IPS-20b (cell line): ENCODE measurements at regions not wholly inside any gene's neighbourhood (a gene's known extent, or its start where the extent isn't known, plus 50 kb on each side); places are given as distances from the start of the nearest gene placed in this dataset.

Experiments used
- H3K27ac ChIP-seq: one replicate; pipeline ENCODE4 v1.5.1; 2013; ENCODE audit warnings: low read length
- H3K27me3 ChIP-seq: 2 replicates; pipeline ENCODE4 v1.6.1; 2013; ENCODE audit warnings: mild to moderate bottlenecking, low read length, inconsistent platforms; ENCODE audit not compliant: insufficient read depth
- H3K36me3 ChIP-seq: 2 replicates; pipeline ENCODE4 v1.6.1; 2013; ENCODE audit warnings: low read depth, mild to moderate bottlenecking, inconsistent platforms, low read length, moderate library complexity; ENCODE audit not compliant: insufficient read depth
- H3K4me1 ChIP-seq: 2 replicates; pipeline ENCODE4 v1.6.1; 2013; ENCODE audit warnings: mild to moderate bottlenecking, control low read depth, inconsistent platforms, low read length, moderate library complexity; ENCODE audit not compliant: insufficient read depth
- H3K4me3 ChIP-seq: 2 replicates; pipeline ENCODE4 v1.5.1; 2013; ENCODE audit warnings: mild to moderate bottlenecking, low read length, inconsistent platforms
- H3K9ac ChIP-seq: 2 replicates; pipeline ENCODE4 v1.6.1; 2013; ENCODE audit warnings: low read depth, mild to moderate bottlenecking, inconsistent platforms, low read length, moderate library complexity
- H3K9me3 ChIP-seq: 2 replicates; pipeline ENCODE4 v1.6.1; 2013; ENCODE audit warnings: mild to moderate bottlenecking, low read depth, low read length, inconsistent platforms; ENCODE audit not compliant: insufficient read depth

GRCh38 chr7:155948845-155949244 is 136.6 kb upstream of the SHH start:
- Histone ChIP-seq H3K27ac (no peak overlapping the region), H3K9ac (no peak overlapping the region), H3K4me3 (no peak overlapping the region), H3K27me3 (no peaks in the 10 kb centered on the region), H3K4me1 (no peaks in the 10 kb centered on the region), H3K36me3 (no peaks in the 10 kb centered on the region), H3K9me3 (no peaks in the 10 kb centered on the region)

DNA sequence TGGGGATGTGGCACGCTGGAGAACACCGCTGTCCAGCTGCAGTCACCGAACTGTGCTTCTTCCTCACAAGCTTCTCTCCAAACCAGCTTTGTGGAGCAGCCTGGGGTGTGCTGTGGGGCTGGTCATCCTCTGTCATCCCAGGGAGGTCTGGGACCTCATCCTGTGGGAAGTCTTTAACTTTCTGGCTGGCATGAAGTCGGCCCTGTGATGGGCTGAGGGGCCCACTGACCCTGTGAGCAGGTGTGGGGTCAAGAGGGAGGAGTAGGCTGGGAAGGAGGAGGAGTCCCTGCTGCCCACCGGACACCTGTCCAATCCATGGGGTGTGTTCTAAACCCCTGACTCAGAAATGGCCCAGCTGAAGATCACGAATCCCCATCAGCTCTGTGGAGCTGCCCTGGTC is 136.2 kb upstream of the SHH start:
- Histone ChIP-seq H3K36me3 (no peaks in the 10 kb centered on the region), H3K9ac (no peak overlapping the region), H3K4me1 (no peaks in the 10 kb centered on the region), H3K27ac (no peak overlapping the region), H3K9me3 (no peaks in the 10 kb centered on the region), H3K4me3 (no peak overlapping the region), H3K27me3 (no peaks in the 10 kb centered on the region)

GRCh38 chr7:155947051-155947450 is 134.8 kb upstream of the SHH start:
- Histone ChIP-seq H3K27ac (no peak overlapping the region), H3K4me3 (no peak overlapping the region), H3K36me3 (no peaks in the 10 kb centered on the region), H3K27me3 (no peaks in the 10 kb centered on the region), H3K9ac (no peak overlapping the region), H3K9me3 (no peaks in the 10 kb centered on the region), H3K4me1 (no peaks in the 10 kb centered on the region)

DNA sequence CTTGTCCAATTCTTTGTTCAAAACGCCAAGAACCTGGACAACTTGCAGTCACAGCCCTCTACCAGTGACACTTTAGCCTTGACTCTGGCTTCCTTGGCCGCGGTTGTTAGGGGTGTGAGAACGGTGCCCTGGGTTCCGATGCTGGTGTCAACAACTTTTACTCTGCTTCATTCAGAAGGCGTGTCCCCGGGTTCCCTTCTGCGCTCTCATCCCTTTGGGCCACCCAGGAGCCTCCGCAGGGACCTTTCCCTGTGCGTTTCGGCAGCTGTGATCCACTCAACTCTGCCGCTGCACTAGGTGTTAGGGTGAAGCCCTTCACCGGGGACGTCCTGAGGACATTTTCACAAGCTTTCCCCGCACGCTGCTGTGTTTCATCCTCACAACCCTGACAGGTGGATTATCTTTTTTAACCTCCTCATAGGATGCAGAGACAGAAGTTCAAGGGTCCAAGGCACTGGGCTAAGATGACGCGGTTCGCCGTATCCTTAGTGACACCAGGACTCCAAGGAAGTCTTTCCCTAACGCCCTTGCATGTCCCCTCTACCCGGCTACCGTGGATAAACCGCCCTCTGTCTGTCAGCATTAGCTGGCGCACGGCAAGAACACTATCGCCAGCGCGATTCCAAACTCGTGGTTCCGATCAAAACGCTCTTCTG is 133.5 kb upstream of the SHH start:
- no peaks in the 10 kb centered on the region for H3K4me1 ChIP-seq
- no peak overlapping the region for H3K9ac ChIP-seq
- no peaks in the 10 kb centered on the region for H3K9me3 ChIP-seq
- no peaks in the 10 kb centered on the region for H3K27me3 ChIP-seq
- H3K36me3 ChIP-seq, result no peaks in the 10 kb centered on the region
- H3K4me3 ChIP-seq, result no peak overlapping the region
- no peak overlapping the region for H3K27ac ChIP-seq

DNA sequence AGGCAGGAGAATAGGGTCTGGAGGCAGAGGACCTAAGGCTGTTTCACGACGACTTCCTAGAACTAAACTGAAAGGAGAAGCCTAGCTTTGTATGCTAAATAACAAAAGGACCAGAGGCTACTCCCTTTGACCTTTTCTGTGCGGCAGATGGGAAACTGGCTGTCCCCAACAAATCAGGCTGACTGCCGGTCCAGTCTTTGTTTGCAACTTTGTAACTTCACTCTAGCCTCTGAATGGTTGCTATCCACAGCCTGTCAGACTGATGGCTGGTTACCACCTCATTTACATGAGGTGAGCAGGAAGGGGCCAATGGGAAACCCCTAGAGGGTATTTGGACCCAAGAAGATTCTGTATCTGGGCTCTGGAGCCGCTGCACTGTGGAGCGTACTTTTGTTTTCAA is 132.6 kb upstream of the SHH start:
- no peak overlapping the region for H3K9ac ChIP-seq
- no peaks in the 10 kb centered on the region for H3K4me1 ChIP-seq
- H3K27me3 ChIP-seq, result no peaks in the 10 kb centered on the region
- H3K27ac ChIP-seq, result no peak overlapping the region
- no peaks in the 10 kb centered on the region for H3K36me3 ChIP-seq
- no peak overlapping the region for H3K4me3 ChIP-seq
- H3K9me3 ChIP-seq, result peaks cover under 1% of the 10 kb centered on the region; the same call in 1 of the 2 replicates

DNA sequence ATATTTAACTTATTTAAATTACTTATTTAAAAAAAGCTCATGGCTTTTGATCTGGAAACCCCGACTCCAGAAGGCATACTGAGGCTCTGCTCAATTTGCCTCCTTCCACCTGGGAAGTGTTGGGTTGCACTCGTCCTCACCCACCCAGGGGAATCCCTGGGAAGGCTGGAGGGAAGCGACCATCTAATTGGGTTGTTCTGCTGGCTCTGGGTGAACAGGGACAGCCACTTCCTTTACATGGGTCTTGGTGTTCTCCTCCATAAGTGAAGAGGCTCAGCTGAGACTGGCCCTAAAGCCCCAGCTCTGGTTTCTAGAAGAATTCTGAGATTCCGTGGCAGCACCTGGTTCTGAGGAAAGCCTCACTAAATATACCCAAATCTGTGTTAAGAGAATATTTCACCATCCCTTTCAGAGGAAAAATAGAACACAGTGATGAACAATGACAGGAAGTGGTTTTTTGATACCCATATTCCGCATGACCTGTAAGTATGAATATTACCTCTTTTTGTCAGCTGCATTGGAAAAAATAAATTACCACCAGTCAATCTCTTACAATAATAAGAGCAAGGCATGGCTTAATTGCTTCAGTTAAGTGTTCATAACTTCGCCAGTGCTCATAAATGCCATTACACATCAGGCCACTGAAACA is 131.1 kb upstream of the SHH start:
- H3K9ac ChIP-seq, result no peak overlapping the region
- H3K9me3 ChIP-seq, result peaks cover 14% of the 10 kb centered on the region; the same call in 1 of the 2 replicates
- no peak overlapping the region for H3K4me3 ChIP-seq
- H3K27ac ChIP-seq, result no peak overlapping the region
- H3K4me1 ChIP-seq, result no peaks in the 10 kb centered on the region
- no peaks in the 10 kb centered on the region for H3K27me3 ChIP-seq
- H3K36me3 ChIP-seq, result no peaks in the 10 kb centered on the region

- Histone ChIP-seq H3K9ac (no peak overlapping the region), H3K27me3 (no peaks in the 10 kb centered on the region), H3K4me3 (no peak overlapping the region), H3K36me3 (no peaks in the 10 kb centered on the region), H3K4me1 (no peaks in the 10 kb centered on the region), H3K9me3 (peaks cover 23% of the 10 kb centered on the region; the same call in 1 of the 2 replicates), H3K27ac (no peak overlapping the region)
Measured at GRCh38 chr7:155942226-155942950, 130.1 kb upstream of the SHH start.

DNA sequence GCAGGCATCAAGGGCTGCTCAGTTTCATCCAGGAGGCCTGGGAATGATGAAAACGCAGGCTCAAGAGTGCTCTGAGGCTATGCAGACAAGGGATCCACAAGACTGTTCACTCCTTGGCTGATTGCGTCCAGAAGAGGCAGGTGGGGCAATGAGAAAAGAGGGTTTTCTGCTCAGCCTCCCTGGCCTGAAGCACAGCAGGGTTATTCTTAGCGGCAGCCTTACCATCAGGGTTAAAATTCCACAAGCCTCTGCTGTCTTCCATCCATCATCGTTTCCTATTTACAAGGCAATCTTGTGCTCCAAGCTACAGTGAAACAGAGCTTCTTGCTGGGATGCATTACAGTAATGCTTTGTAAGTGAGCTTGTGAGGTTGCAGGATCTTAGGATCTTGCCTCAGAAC is 129.4 kb upstream of the SHH start:
- no peaks in the 10 kb centered on the region for H3K36me3 ChIP-seq
- no peak overlapping the region for H3K9ac ChIP-seq
- no peak overlapping the region for H3K27ac ChIP-seq
- no peaks in the 10 kb centered on the region for H3K27me3 ChIP-seq
- H3K9me3 ChIP-seq, result peaks cover 23% of the 10 kb centered on the region; the same call in 1 of the 2 replicates
- no peak overlapping the region for H3K4me3 ChIP-seq
- H3K4me1 ChIP-seq, result no peaks in the 10 kb centered on the region

GRCh38 chr7:155939350-155939749 is 127.1 kb upstream of the SHH start:
- Histone ChIP-seq H3K4me3 (no peak overlapping the region), H3K27me3 (no peaks in the 10 kb centered on the region), H3K9ac (no peak overlapping the region), H3K9me3 (peaks cover 23% of the 10 kb centered on the region; the same call in 1 of the 2 replicates), H3K36me3 (no peaks in the 10 kb centered on the region), H3K27ac (no peak overlapping the region), H3K4me1 (no peaks in the 10 kb centered on the region)

- no peak overlapping the region for H3K9ac ChIP-seq
- no peaks in the 10 kb centered on the region for H3K27me3 ChIP-seq
- no peaks in the 10 kb centered on the region for H3K36me3 ChIP-seq
- peaks cover 27% of the 10 kb centered on the region; the same call in 1 of the 2 replicates for H3K9me3 ChIP-seq
- no peak overlapping the region for H3K4me3 ChIP-seq
- no peak overlapping the region for H3K27ac ChIP-seq
- H3K4me1 ChIP-seq, result no peaks in the 10 kb centered on the region
Measured at GRCh38 chr7:155938129-155938528, 125.9 kb upstream of the SHH start.

- H3K27ac ChIP-seq, result no peak overlapping the region
Measured at GRCh38 chr7:155935726-155936125, 123.5 kb upstream of the SHH start.

More at GRCh38 chr7:155935726-155936125, 123.5 kb upstream of the SHH start:
- no peaks in the 10 kb centered on the region for H3K27me3 ChIP-seq
- H3K4me3 ChIP-seq, result no peak overlapping the region
- H3K36me3 ChIP-seq, result no peaks in the 10 kb centered on the region
- H3K9me3 ChIP-seq, result peaks cover 28% of the 10 kb centered on the region; the same call in 1 of the 2 replicates
- H3K4me1 ChIP-seq, result no peaks in the 10 kb centered on the region
- no peak overlapping the region for H3K9ac ChIP-seq
